ENCODE measurements at regions not wholly inside any gene's neighbourhood (a gene's known extent, or its start where the extent isn't known, plus 50 kb on each side); places are given as distances from the start of the nearest gene placed in this dataset.

DNA sequence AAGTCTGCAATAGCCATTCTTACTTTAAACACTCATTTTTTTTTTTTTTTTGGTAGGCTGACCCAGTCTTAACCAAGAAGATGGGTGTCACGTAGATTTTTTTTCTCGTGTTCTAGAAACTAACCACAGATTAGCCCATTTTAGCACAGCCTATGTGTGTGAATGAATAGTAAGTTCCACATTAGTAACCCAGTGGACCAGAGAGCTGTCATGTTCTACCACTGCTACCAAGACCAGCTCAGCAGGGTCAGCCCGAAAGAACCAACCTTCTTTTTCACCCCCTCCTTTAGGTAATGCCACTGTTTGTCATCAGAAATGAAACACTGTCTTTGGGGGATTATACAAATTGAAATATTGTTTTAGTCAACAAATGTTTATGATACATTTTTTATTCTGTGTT is 221.1 kb upstream of the PLXNA2 start:
- no peak for DNase-seq
- no TSS peak for BruUV-seq (replicated peaks)
- Mint-ChIP-seq H3K27me3 (ENCODE audit: insufficient read depth, unreplicated experiment) (peaks cover 27% of the 10 kb centered on the region), H3K9me3 (ENCODE audit: unreplicated experiment) (no peaks in the 10 kb centered on the region), H3K36me3 (ENCODE audit: insufficient read depth, unreplicated experiment) (no peaks in the 10 kb centered on the region), H3K4me3 (ENCODE audit: unreplicated experiment) (no peak overlapping the region), H3K4me1 (ENCODE audit: low read depth, unreplicated experiment) (no peaks in the 10 kb centered on the region), H3K27ac (ENCODE audit: unreplicated experiment) (no peak overlapping the region)
- TF ChIP-seq, protein P1, sequence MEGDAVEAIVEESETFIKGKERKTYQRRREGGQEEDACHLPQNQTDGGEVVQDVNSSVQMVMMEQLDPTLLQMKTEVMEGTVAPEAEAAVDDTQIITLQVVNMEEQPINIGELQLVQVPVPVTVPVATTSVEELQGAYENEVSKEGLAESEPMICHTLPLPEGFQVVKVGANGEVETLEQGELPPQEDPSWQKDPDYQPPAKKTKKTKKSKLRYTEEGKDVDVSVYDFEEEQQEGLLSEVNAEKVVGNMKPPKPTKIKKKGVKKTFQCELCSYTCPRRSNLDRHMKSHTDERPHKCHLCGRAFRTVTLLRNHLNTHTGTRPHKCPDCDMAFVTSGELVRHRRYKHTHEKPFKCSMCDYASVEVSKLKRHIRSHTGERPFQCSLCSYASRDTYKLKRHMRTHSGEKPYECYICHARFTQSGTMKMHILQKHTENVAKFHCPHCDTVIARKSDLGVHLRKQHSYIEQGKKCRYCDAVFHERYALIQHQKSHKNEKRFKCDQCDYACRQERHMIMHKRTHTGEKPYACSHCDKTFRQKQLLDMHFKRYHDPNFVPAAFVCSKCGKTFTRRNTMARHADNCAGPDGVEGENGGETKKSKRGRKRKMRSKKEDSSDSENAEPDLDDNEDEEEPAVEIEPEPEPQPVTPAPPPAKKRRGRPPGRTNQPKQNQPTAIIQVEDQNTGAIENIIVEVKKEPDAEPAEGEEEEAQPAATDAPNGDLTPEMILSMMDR (IDR thresholded peaks at IDR 0.05; ENCODE audit: insufficient read depth in 1 of 2, low read depth in 1 of 2, low read length in 1 of 2, severe bottlenecking in 1 of 2, unreplicated experiment in 1 of 2): no peak
- Histone ChIP-seq H3K36me3 (ENCODE audit: control insufficient read depth, insufficient read depth, low read length) (no peaks in the 10 kb centered on the region), H3K9me3 (no peaks in the 10 kb centered on the region; the same call in 1 of the 2 replicates), H3K27me3 (replicated peaks; ENCODE audit: control insufficient read depth, insufficient read depth, low read length) (no peaks in the 10 kb centered on the region), H3K4me3 (ENCODE audit: low read depth, low read length) (no peak overlapping the region), H3K4me1 (no peaks in the 10 kb centered on the region)
- intact Hi-C loops (cut with micrococcal nuclease; ENCODE audit: unreplicated experiment): no loop called here
- CTCF ChIA-PET: no interaction called here
- POLR2A ChIA-PET: no interaction called here

GRCh38 chr1:208465786-208466590 is 221.8 kb upstream of the PLXNA2 start:
- Mint-ChIP-seq H3K4me1 (ENCODE audit: low read depth, unreplicated experiment) (no peaks in the 10 kb centered on the region), H3K36me3 (ENCODE audit: insufficient read depth, unreplicated experiment) (no peaks in the 10 kb centered on the region), H3K4me3 (ENCODE audit: unreplicated experiment) (no peak overlapping the region), H3K27ac (ENCODE audit: unreplicated experiment) (no peak overlapping the region), H3K27me3 (ENCODE audit: insufficient read depth, unreplicated experiment) (peaks cover 27% of the 10 kb centered on the region), H3K9me3 (ENCODE audit: unreplicated experiment) (no peaks in the 10 kb centered on the region)
- Histone ChIP-seq H3K4me1 (no peaks in the 10 kb centered on the region), H3K36me3 (ENCODE audit: control insufficient read depth, insufficient read depth, low read length) (no peaks in the 10 kb centered on the region), H3K4me3 (ENCODE audit: low read depth, low read length) (no peak overlapping the region), H3K27me3 (replicated peaks; ENCODE audit: control insufficient read depth, insufficient read depth, low read length) (no peaks in the 10 kb centered on the region), H3K9me3 (no peaks in the 10 kb centered on the region; the same call in 1 of the 2 replicates)
- BruUV-seq (replicated peaks): no TSS peak
- ChIA-PET CTCF (no interaction called here), POLR2A (no interaction called here)
- TF ChIP-seq, protein P1 (IDR thresholded peaks at IDR 0.05; ENCODE audit: insufficient read depth in 1 of 2, low read depth in 1 of 2, low read length in 1 of 2, severe bottlenecking in 1 of 2, unreplicated experiment in 1 of 2): no peak
- no peak for DNase-seq
- intact Hi-C loops (cut with micrococcal nuclease; ENCODE audit: unreplicated experiment): no loop called here

DNA sequence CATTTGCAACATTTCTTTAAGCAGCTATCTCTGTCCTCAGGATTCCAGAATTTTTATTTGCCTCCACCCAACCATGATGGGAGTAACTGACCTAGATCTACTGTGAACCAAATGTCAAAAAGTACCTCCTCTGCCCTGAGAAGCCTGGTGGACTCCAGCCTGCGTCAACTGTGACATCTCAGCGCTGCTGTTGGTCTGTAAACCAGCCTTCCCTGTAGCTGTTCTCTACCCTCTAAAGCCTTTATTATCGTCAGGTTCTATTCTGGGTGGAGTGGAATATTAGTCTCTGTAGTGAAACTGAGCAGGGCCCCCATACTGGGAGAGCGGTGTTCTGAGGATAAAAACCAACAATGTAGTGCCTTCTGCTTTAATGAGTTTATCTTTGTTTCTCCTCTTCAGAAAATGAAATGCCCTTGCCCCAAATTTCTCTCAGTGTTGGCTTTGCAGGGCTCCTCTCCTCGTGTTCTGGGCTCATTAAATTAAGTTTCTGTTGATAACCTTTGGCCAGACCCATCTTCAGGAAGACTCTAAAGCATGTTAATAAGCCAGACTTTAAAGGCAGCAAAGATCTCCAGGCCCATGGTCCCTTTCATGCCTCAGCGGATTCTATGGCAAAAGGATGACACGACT is 223.1 kb upstream of the PLXNA2 start:
- H3K36me3 Mint-ChIP-seq (ENCODE audit: insufficient read depth, unreplicated experiment): no peaks in the 10 kb centered on the region
- peaks cover 27% of the 10 kb centered on the region for H3K27me3 Mint-ChIP-seq (ENCODE audit: insufficient read depth, unreplicated experiment)
- H3K4me1 Mint-ChIP-seq (ENCODE audit: low read depth, unreplicated experiment): no peaks in the 10 kb centered on the region
- no peaks in the 10 kb centered on the region for H3K4me1 ChIP-seq
- H3K9me3 Mint-ChIP-seq (ENCODE audit: unreplicated experiment): no peaks in the 10 kb centered on the region
- no peak for DNase-seq
- TF ChIP-seq, protein P1 (IDR thresholded peaks at IDR 0.05; ENCODE audit: insufficient read depth in 1 of 2, low read depth in 1 of 2, low read length in 1 of 2, severe bottlenecking in 1 of 2, unreplicated experiment in 1 of 2): no peak
- H3K4me3 Mint-ChIP-seq (ENCODE audit: unreplicated experiment): no peak overlapping the region
- no peaks in the 10 kb centered on the region; the same call in 1 of the 2 replicates for H3K9me3 ChIP-seq
- no TSS peak for BruUV-seq (replicated peaks)
- H3K27ac Mint-ChIP-seq (ENCODE audit: unreplicated experiment): no peak overlapping the region
- H3K4me3 ChIP-seq (ENCODE audit: low read depth, low read length): no peak overlapping the region
- intact Hi-C loops (cut with micrococcal nuclease; ENCODE audit: unreplicated experiment): no loop called here
- H3K27me3 ChIP-seq (replicated peaks; ENCODE audit: control insufficient read depth, insufficient read depth, low read length): no peaks in the 10 kb centered on the region
- POLR2A ChIA-PET: no interaction called here
- CTCF ChIA-PET: no interaction called here
- H3K36me3 ChIP-seq (ENCODE audit: control insufficient read depth, insufficient read depth, low read length): no peaks in the 10 kb centered on the region

Measured in Caco-2 (cell line).